Effector memory CD8-positive, alpha-beta T cell (primary cell): ENCODE measurements at regions not wholly inside any gene's neighbourhood (a gene's known extent, or its start where the extent isn't known, plus 50 kb on each side); places are given as distances from the start of the nearest gene placed in this dataset.

Source experiments
- ATAC-seq: fragments of 150-1000 bp; cut with Tn5 transposase; replicated peaks from 2 replicates; pipeline ENCODE4 v1.10.0; 2021; ENCODE audit warnings: mild to moderate bottlenecking, moderate library complexity
- DNase-seq, 3 experiments: peaks; one replicate each; pipeline ENCODE4 v3.0.0; 2021
- H3K27ac Mint-ChIP-seq, 2 donors: one replicate each; pipeline ENCODE4 v1.8.0; 2022; ENCODE audit warnings: mild to moderate bottlenecking in 2 of 2, mixed read lengths in 2 of 2, moderate library complexity in 2 of 2
- H3K27me3 Mint-ChIP-seq, 2 donors: one replicate each; pipeline ENCODE4 v1.8.0; 2022; ENCODE audit warnings: mixed read lengths in 2 of 2
- H3K36me3 Mint-ChIP-seq: one replicate; pipeline ENCODE4 v1.8.0; 2022; ENCODE audit warnings: mild to moderate bottlenecking, moderate library complexity, mixed read lengths; ENCODE audit not compliant: insufficient read depth
- H3K4me1 Mint-ChIP-seq, 2 donors: one replicate each; pipeline ENCODE4 v1.8.0; 2022; ENCODE audit warnings: low read depth in 2 of 2, mixed read lengths in 2 of 2
- H3K4me3 Mint-ChIP-seq, 2 donors: one replicate each; pipeline ENCODE4 v1.8.0; 2022; ENCODE audit warnings: mild to moderate bottlenecking in 2 of 2, mixed read lengths in 2 of 2, moderate library complexity in 2 of 2
- H3K9me3 Mint-ChIP-seq, 2 donors: one replicate each; pipeline ENCODE4 v1.8.0; 2022; ENCODE audit warnings: mixed read lengths in 2 of 2

DNA sequence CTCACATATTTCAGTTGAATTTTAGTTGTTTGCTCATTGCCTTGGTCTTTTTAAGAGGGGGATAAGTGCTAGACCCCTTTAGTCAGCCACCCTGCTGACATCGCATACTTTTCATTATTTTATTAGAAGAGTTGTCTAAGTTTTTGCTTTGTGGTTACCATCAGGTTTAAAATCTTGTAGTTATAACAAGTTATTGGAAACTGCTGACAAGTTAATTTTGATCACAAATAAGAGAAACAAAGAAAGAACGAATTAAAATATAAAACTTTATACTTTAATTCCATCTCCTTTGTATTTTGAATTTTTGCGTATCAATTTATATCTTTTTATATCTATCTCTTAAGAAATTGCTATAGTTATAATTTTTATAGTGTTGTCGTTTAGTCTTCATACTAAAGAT, 679.7 kb downstream of the TECRL start:
- Mint-ChIP-seq H3K36me3 (no peaks in the 10 kb centered on the region), H3K9me3 (peaks cover 12 to 25% of the 10 kb centered on the region in 2 donors), H3K27me3 (no peaks in the 10 kb centered on the region), H3K27ac (no peak overlapping the region), H3K4me1 (no peaks in the 10 kb centered on the region), H3K4me3 (no peak overlapping the region)
- ATAC-seq = no peak
- DNase-seq = no peak

DNA sequence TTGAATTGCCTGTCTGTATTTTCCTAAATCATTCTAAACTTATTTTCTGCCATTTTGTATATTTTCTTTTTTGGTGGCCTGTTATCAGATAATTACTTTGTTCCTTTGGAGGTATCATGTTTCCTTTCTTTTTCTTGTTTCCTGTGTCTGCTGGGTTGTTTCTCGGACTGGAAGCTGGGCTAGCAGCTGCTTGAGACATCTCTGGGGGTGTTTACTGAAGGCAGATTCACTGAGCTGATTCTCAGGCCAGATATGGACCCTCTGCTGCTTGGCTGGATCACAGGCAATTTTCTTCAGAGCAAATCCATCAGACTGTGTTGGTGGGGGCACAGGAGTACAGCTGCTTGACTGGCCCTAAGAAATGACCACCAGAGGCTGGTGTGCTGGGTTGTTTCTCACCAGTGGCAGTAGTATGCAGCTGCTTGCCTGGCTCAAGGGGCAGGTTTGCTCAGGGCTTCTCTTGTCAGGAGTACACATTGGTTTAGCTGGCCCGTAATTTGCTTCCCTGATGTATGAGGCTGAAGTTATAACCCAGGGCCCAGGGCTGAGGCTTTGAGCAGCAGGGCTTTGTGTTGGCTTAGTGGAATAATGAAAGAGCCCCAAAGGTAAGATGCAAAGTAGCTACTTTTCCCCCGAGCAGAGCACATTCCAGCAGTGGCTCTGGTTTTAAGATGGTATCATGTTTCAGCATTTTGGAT, 680.6 kb downstream of the TECRL start:
- Mint-ChIP-seq H3K4me3 (no peak overlapping the region), H3K9me3 (peaks cover 12 to 25% of the 10 kb centered on the region in 2 donors), H3K27me3 (no peaks in the 10 kb centered on the region), H3K36me3 (no peaks in the 10 kb centered on the region), H3K4me1 (no peaks in the 10 kb centered on the region), H3K27ac (no peak overlapping the region)
- ATAC-seq (no peak), DNase-seq (no peak)

GRCh38 chr4:63717384-63717783, 691.9 kb downstream of the TECRL start:
- no peaks in the 10 kb centered on the region for H3K27me3 Mint-ChIP-seq
- peaks cover 2% of the 10 kb centered on the region for H3K36me3 Mint-ChIP-seq
- H3K9me3 Mint-ChIP-seq = peaks cover 2 to 20% of the 10 kb centered on the region in 2 donors
- H3K4me1 Mint-ChIP-seq = no peaks in the 10 kb centered on the region
- no peak overlapping the region for H3K27ac Mint-ChIP-seq
- ATAC-seq (no peak), DNase-seq (no peak)
- H3K4me3 Mint-ChIP-seq = no peak overlapping the region

DNA sequence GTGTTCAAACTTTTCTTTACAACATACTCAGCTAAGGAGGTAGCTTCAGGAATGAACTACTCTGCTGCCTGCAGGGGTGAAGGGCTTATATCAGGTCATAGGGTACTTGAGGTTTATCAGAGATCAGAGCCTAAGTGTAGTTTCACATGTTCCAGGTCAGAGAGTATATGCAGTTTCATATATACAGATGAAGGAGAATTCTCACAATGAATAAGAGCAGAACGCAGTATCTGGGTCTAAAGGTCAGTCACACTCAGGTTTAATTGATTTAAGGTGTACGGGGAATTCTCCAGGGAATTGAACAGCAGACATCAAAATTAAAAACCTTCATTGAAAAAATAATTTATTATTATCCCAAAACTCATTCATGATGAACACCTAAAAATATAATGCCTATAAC, 700.6 kb downstream of the TECRL start:
- Mint-ChIP-seq H3K27me3 (no peaks in the 10 kb centered on the region), H3K36me3 (no peaks in the 10 kb centered on the region), H3K4me1 (no peaks in the 10 kb centered on the region), H3K27ac (no peak overlapping the region), H3K4me3 (no peak overlapping the region), H3K9me3 (peaks cover 2 to 5% of the 10 kb centered on the region in 2 donors)
- no peak for DNase-seq
- no peak for ATAC-seq

GRCh38 chr4:63700569-63700968, 708.7 kb downstream of the TECRL start:
- no peak for ATAC-seq
- H3K4me3 Mint-ChIP-seq = no peak overlapping the region

DNA sequence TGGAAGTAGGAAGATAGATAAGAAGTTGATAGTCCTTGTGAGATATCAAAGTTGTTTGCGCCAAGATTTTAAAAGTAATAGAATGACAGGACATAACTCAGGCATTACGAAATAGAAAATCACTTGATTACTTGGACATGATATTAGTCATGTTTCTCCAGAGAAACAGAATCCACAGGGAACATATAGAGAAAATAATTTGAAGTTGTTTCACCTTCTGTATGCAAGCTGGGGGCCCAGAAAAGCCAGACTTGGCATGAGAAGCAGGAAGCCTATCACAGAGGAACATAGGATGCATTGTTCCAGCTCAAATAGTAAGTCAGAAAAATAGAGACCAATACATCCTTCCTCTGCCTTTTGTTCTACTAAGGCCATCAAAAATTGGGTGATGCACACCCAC, 715.9 kb downstream of the TECRL start:
- Mint-ChIP-seq H3K4me1 (no peaks in the 10 kb centered on the region), H3K27me3 (no peaks in the 10 kb centered on the region), H3K9me3 (peaks cover 10 to 21% of the 10 kb centered on the region in 2 donors), H3K27ac (no peak overlapping the region), H3K4me3 (no peak overlapping the region), H3K36me3 (no peaks in the 10 kb centered on the region)
- ATAC-seq = no peak
- DNase-seq = no peak

More at GRCh38 chr4:63700569-63700968, 708.7 kb downstream of the TECRL start:
- no peaks in the 10 kb centered on the region for H3K27me3 Mint-ChIP-seq
- H3K27ac Mint-ChIP-seq = no peak overlapping the region
- no peaks in the 10 kb centered on the region for H3K4me1 Mint-ChIP-seq
- peaks cover 8 to 11% of the 10 kb centered on the region in 2 donors for H3K9me3 Mint-ChIP-seq
- no peaks in the 10 kb centered on the region for H3K36me3 Mint-ChIP-seq
- no peak for DNase-seq

- DNase-seq (no peak), ATAC-seq (no peak)
- no peaks in the 10 kb centered on the region for H3K4me1 Mint-ChIP-seq
- H3K36me3 Mint-ChIP-seq = no peaks in the 10 kb centered on the region
- H3K27ac Mint-ChIP-seq = no peak overlapping the region
- H3K27me3 Mint-ChIP-seq = no peaks in the 10 kb centered on the region
- H3K9me3 Mint-ChIP-seq = peaks cover 0 to 7% of the 10 kb centered on the region in 2 donors
- H3K4me3 Mint-ChIP-seq = no peak overlapping the region
These were observed 730.8 kb downstream of the TECRL start for GRCh38 chr4:63678358-63678931.

- Mint-ChIP-seq H3K27ac (no peak overlapping the region), H3K4me3 (no peak overlapping the region), H3K27me3 (no peaks in the 10 kb centered on the region), H3K4me1 (no peaks in the 10 kb centered on the region), H3K9me3 (peaks cover 0 to 8% of the 10 kb centered on the region in 2 donors), H3K36me3 (no peaks in the 10 kb centered on the region)
- ATAC-seq (no peak), DNase-seq (no peak)
These were observed 738.5 kb downstream of the TECRL start for GRCh38 chr4:63670735-63671134.

GRCh38 chr4:63663870-63664269, 745.4 kb downstream of the TECRL start:
- Mint-ChIP-seq H3K4me1 (no peaks in the 10 kb centered on the region), H3K27ac (no peak overlapping the region), H3K9me3 (peaks cover 0 to 6% of the 10 kb centered on the region in 2 donors), H3K4me3 (no peak overlapping the region), H3K27me3 (no peaks in the 10 kb centered on the region), H3K36me3 (no peaks in the 10 kb centered on the region)
- ATAC-seq = no peak
- no peak for DNase-seq

GRCh38 chr4:63644396-63644795, 764.9 kb downstream of the TECRL start:
- DNase-seq = no peak
- Mint-ChIP-seq H3K4me1 (no peaks in the 10 kb centered on the region), H3K4me3 (no peak overlapping the region), H3K27me3 (no peaks in the 10 kb centered on the region), H3K9me3 (peaks cover 0 to 3% of the 10 kb centered on the region in 2 donors), H3K36me3 (no peaks in the 10 kb centered on the region), H3K27ac (no peak overlapping the region)
- no peak for ATAC-seq

DNA sequence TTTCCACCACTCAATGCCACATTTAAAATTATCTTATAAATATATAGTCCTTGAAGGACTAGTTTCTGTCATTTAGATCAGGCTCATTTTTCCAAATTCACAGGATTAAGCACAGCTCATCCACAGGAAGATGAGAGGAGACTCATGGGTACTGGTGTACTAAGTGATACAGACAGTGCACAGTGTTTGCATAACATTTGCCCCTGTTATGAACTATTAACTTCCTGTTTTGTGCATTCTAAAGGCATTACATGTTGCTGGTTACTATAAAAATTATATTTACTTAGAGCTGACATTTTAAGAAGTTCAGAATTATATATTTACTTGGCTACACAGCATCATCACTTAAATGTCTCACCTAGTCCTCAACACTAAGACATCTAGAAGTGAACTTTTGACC, 772.0 kb downstream of the TECRL start:
- Mint-ChIP-seq H3K36me3 (no peaks in the 10 kb centered on the region), H3K4me3 (no peak overlapping the region), H3K27me3 (no peaks in the 10 kb centered on the region), H3K27ac (no peak overlapping the region), H3K9me3 (peaks cover 0 to 17% of the 10 kb centered on the region in 2 donors), H3K4me1 (no peaks in the 10 kb centered on the region)
- ATAC-seq (no peak), DNase-seq (no peak)

DNA sequence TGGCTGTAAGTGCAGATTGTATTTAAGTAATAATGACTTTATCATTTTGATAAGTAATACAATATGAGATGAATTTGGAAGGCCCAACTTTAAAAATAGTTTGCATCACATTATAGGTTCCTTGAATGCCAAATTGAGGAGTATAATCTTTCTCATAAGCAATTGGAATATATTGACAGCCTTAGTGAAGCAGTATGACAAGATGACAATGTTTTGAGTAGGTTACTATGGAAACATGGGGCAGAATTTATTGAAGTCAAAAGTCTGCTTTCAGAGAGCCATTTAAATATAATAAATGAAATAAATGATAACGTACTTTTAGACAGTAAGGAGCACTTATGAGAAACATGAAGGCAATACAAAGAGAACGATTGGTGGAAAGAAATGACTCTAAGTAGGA, 776.4 kb downstream of the TECRL start:
- no peak overlapping the region for H3K4me3 Mint-ChIP-seq
- H3K9me3 Mint-ChIP-seq = peaks cover 2 to 17% of the 10 kb centered on the region in 2 donors
- no peak overlapping the region for H3K27ac Mint-ChIP-seq
- no peaks in the 10 kb centered on the region for H3K36me3 Mint-ChIP-seq
- DNase-seq (no peak), ATAC-seq (no peak)
- no peaks in the 10 kb centered on the region for H3K27me3 Mint-ChIP-seq
- no peaks in the 10 kb centered on the region for H3K4me1 Mint-ChIP-seq

DNA sequence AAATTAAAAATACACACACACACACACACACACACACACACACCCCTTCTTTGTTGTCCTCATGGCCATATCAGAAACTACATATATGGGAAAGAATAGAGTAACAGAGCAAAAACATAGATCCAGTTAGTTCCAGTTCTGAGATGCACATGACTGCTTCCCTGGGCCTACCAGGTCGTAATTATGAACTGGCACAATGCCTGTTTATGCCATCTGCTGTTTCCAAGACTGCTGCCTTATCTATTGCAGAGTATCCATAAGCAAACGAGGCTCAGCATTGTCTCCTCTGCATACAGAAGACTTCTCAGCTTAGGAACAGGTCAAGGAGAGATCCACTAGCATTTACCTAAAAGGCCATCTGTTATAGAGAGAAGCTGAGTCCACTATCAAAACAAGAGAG, 789.0 kb downstream of the TECRL start:
- Mint-ChIP-seq H3K36me3 (no peaks in the 10 kb centered on the region), H3K27ac (no peak overlapping the region), H3K27me3 (no peaks in the 10 kb centered on the region), H3K9me3 (peaks cover 0 to 11% of the 10 kb centered on the region in 2 donors), H3K4me3 (no peak overlapping the region), H3K4me1 (no peaks in the 10 kb centered on the region)
- ATAC-seq (no peak), DNase-seq (no peak)

DNA sequence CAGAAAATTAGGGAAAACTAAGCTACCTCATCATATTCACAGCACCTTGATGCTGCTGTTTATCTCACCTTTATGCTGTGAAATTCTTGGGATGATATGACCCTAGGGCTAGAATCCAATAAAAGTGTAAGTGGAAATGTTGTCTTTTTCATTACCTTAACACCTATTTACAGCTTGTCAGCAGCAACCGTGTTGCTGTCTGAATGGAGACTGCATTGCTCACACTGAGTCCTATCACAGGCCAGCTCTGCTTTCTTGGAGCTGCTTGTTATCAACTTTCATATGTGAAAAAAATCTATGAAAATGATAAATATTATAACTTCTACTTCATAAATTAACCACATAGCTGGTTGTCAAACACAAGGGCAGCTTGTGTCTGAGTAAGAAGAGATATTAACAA, 789.5 kb downstream of the TECRL start:
- no peaks in the 10 kb centered on the region for H3K4me1 Mint-ChIP-seq
- DNase-seq = no peak
- no peak overlapping the region for H3K27ac Mint-ChIP-seq
- no peaks in the 10 kb centered on the region for H3K36me3 Mint-ChIP-seq
- H3K4me3 Mint-ChIP-seq = no peak overlapping the region
- peaks cover 0 to 11% of the 10 kb centered on the region in 2 donors for H3K9me3 Mint-ChIP-seq
- no peaks in the 10 kb centered on the region for H3K27me3 Mint-ChIP-seq
- ATAC-seq = no peak
